CD4-positive, alpha-beta T cell (primary cell): ENCODE measurements at regions not wholly inside any gene's neighbourhood (a gene's known extent, or its start where the extent isn't known, plus 50 kb on each side); places are given as distances from the start of the nearest gene placed in this dataset.

ENCODE experiments used
- ATAC-seq: fragments of 200-7000 bp; cut with Tn5 transposase; one replicate; pipeline ENCODE4 v1.10.0; 2022; ENCODE audit warnings: mild to moderate bottlenecking; ENCODE audit not compliant: poor library complexity
- CTCF ChIA-PET: fragments of 350-600 bp; sonication (Branson Sonifier 250); formaldehyde crosslinking; loops from one replicate; lab custom pipeline; 2021; ENCODE audit warnings: antibody characterized with exemption, inconsistent platforms; lab: Charles Lee
- POLR2A ChIA-PET: fragments of 350-600 bp; sonication (Branson Sonifier 250); formaldehyde crosslinking; loops from one replicate; lab custom pipeline; 2021; ENCODE audit warnings: antibody characterized with exemption, inconsistent platforms; lab: Charles Lee
- DNase-seq, 14 experiments: peaks; one replicate each; pipeline ENCODE4 v3.0.0-alpha.2; 2013 to 2020; ENCODE audit warnings: mixed read lengths in 2 of 14
- H3K27ac ChIP-seq, 2 donors: one replicate each; pipeline versions ENCODE4 v1.5.1 to v1.7.0; 2013; ENCODE audit warnings: low read length in 2 of 2, low read depth in 1 of 2, mild to moderate bottlenecking in 1 of 2
- H3K27me3 ChIP-seq, 2 experiments: 1 replicate in 1 of 2; 2 replicates in 1 of 2; pipeline versions ENCODE4 v1.6.1 to v1.7.0; 2013; ENCODE audit warnings: low read length in 2 of 2, control low read depth in 1 of 2, mild to moderate bottlenecking in 1 of 2, moderate library complexity in 1 of 2; ENCODE audit not compliant: insufficient read depth in 2 of 2, control insufficient read depth in 1 of 2
- H3K36me3 ChIP-seq: one replicate; pipeline ENCODE4 v1.6.1; 2013; ENCODE audit warnings: low read length, control low read depth; ENCODE audit not compliant: insufficient read depth
- H3K4me1 ChIP-seq: one replicate; pipeline ENCODE4 v1.6.1; 2013; ENCODE audit warnings: low read length, control low read depth; ENCODE audit not compliant: insufficient read depth
- H3K4me3 ChIP-seq: one replicate; pipeline ENCODE4 v1.5.1; 2013; ENCODE audit warnings: mild to moderate bottlenecking, low read length, moderate library complexity
- H3K9me3 ChIP-seq, 2 experiments: 1 replicate in 1 of 2; 2 replicates in 1 of 2; pipeline versions ENCODE4 v1.6.1 to v1.7.0; 2013; ENCODE audit warnings: low read length in 2 of 2, mild to moderate bottlenecking in 2 of 2, control low read depth in 1 of 2, moderate library complexity in 1 of 2; ENCODE audit not compliant: control insufficient read depth in 1 of 2, insufficient read depth in 1 of 2
- H3K27ac Mint-ChIP-seq: one replicate; pipeline ENCODE4 v1.8.0; 2020; ENCODE audit warnings: mixed read lengths
- H3K27me3 Mint-ChIP-seq: one replicate; pipeline ENCODE4 v1.8.0; 2021; ENCODE audit warnings: mixed read lengths
- H3K36me3 Mint-ChIP-seq: one replicate; pipeline ENCODE4 v1.8.0; 2021; ENCODE audit warnings: low read depth, mixed read lengths
- H3K4me1 Mint-ChIP-seq: one replicate; pipeline ENCODE4 v1.8.0; 2021; ENCODE audit warnings: low read depth, mixed read lengths
- H3K4me3 Mint-ChIP-seq: one replicate; pipeline ENCODE4 v1.8.0; 2020; ENCODE audit warnings: mild to moderate bottlenecking, mixed read lengths
- H3K9me3 Mint-ChIP-seq: one replicate; pipeline ENCODE4 v1.8.0; 2020; ENCODE audit warnings: mixed read lengths
- CTCF ChIP-seq: fragments of 200-600 bp; IDR thresholded peaks from one replicate; pipeline ENCODE4 v1.8.0; 2022; ENCODE audit warnings: antibody characterized with exemption, mild to moderate bottlenecking
- intact Hi-C, 2 experiments: fragments of 100-400 bp; cut with DNase I in 1 of 2; cut with micrococcal nuclease in 1 of 2; formaldehyde crosslinking; loops; one replicate each; pipeline versions ENCODE4 v1.15.1 to v1.9.0; 2023 to 2025; cut with DNase I, micrococcal nuclease

GRCh38 chr5:6194906-6195612, 183.3 kb downstream of the MED10 start:
- Histone ChIP-seq H3K9me3 (peaks cover 0 to 7% of the 10 kb centered on the region in 2 experiments), H3K4me3 (no peak overlapping the region), H3K27ac (no peak overlapping the region), H3K36me3 (no peaks in the 10 kb centered on the region), H3K4me1 (no peaks in the 10 kb centered on the region), H3K27me3 (no peaks in the 10 kb centered on the region)
- Mint-ChIP-seq H3K4me1 (no peaks in the 10 kb centered on the region), H3K9me3 (no peaks in the 10 kb centered on the region), H3K27ac (no peak overlapping the region), H3K27me3 (peaks cover 8% of the 10 kb centered on the region), H3K36me3 (no peaks in the 10 kb centered on the region), H3K4me3 (no peak overlapping the region)
- intact Hi-C loops = no loop called here
- ChIA-PET POLR2A (no interaction called here), CTCF (no interaction called here)
- DNase-seq = no peak
- no peak for TF ChIP-seq CTCF
- ATAC-seq = no peak

- CTCF ChIA-PET = no interaction called here
- Histone ChIP-seq H3K36me3 (no peaks in the 10 kb centered on the region), H3K4me1 (no peaks in the 10 kb centered on the region), H3K9me3 (peaks cover 0 to 7% of the 10 kb centered on the region in 2 experiments), H3K27ac (no peak overlapping the region), H3K27me3 (no peaks in the 10 kb centered on the region), H3K4me3 (no peak overlapping the region)
- Mint-ChIP-seq H3K9me3 (no peaks in the 10 kb centered on the region), H3K4me1 (no peaks in the 10 kb centered on the region), H3K36me3 (no peaks in the 10 kb centered on the region), H3K27ac (no peak overlapping the region), H3K27me3 (peaks cover 8% of the 10 kb centered on the region), H3K4me3 (no peak overlapping the region)
- no peak for TF ChIP-seq CTCF
- ATAC-seq (no peak), DNase-seq (no peak)
- POLR2A ChIA-PET = no interaction called here
- intact Hi-C loops = no loop called here
Observed at GRCh38 chr5:6194261-6194875, 184.0 kb downstream of the MED10 start.

GRCh38 chr5:6193310-6193709, 185.0 kb downstream of the MED10 start:
- ATAC-seq = no peak
- Histone ChIP-seq H3K4me3 (no peak overlapping the region), H3K27ac (no peak overlapping the region), H3K9me3 (peaks cover 0 to 7% of the 10 kb centered on the region in 2 experiments), H3K27me3 (no peaks in the 10 kb centered on the region), H3K36me3 (no peaks in the 10 kb centered on the region), H3K4me1 (no peaks in the 10 kb centered on the region)
- ChIA-PET POLR2A (no interaction called here), CTCF (no interaction called here)
- no peaks in the 10 kb centered on the region for H3K36me3 Mint-ChIP-seq
- DNase-seq = no peak
- no peak for TF ChIP-seq CTCF
- H3K9me3 Mint-ChIP-seq = no peaks in the 10 kb centered on the region
- H3K27ac Mint-ChIP-seq = no peak overlapping the region
- H3K4me3 Mint-ChIP-seq = no peak overlapping the region
- intact Hi-C loops = no loop called here
- peaks cover 8% of the 10 kb centered on the region for H3K27me3 Mint-ChIP-seq
- no peaks in the 10 kb centered on the region for H3K4me1 Mint-ChIP-seq
